ENCODE measurements at regions not wholly inside any gene's neighbourhood (a gene's known extent, or its start where the extent isn't known, plus 50 kb on each side); places are given as distances from the start of the nearest gene placed in this dataset.

DNA sequence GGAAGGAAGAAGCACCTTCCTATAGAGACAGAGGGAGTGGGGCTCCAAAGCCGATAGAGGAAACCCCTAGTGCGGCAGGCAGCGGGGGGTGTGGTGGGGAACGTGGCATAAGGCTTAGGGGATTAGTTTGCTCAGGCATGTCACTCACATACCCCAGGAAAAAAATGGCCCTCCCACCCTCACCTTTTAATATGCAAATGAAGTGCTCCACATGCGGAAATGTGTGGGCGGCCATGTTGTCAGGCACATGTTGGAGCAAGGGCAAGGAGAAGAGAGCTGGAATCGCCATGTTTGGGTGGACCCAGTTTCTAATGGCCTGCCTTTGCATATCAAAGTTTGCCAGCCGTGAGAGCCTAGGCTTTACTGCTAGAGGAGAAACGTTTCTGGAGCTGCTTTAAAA, 758.8 kb downstream of the NR2F1-AS1 start:
- no peak for DNase-seq
- H3K9me3 ChIP-seq: peaks cover 0 to 4% (median 0%) of the 10 kb centered on the region in 8 donors
- TF ChIP-seq POLR2A (IDR thresholded peaks at IDR 0.05): no peak
- no peak for TF ChIP-seq CTCF (IDR thresholded peaks at IDR 0.05 in 8 of 11, conservative IDR thresholded peaks at IDR 0.05 in 3 of 11)
- no peak for TF ChIP-seq POLR2AphosphoS5 (IDR thresholded peaks at IDR 0.05)
- H3K4me3 ChIP-seq: no peak overlapping the region
- no peaks in the 10 kb centered on the region for H3K4me1 ChIP-seq
- H3K36me3 ChIP-seq: no peaks in the 10 kb centered on the region
- 77 to 89% (median 79%) methylated on average over 9 of the region's 9 CpGs for WGBS, 5 donors
- no peak overlapping the region for H3K27ac ChIP-seq
- intact Hi-C loops (cut with DNase I; ENCODE audit: low total_unique reads): no loop called here
- H3K27me3 ChIP-seq (replicated peaks in 1 of 7): no peaks in the 10 kb centered on the region

GRCh38 chr5:92809855-92810465, 771.1 kb downstream of the NR2F1-AS1 start:
- Histone ChIP-seq H3K9me3 (no peaks in the 10 kb centered on the region), H3K36me3 (no peaks in the 10 kb centered on the region), H3K27me3 (replicated peaks in 1 of 7) (no peaks in the 10 kb centered on the region), H3K4me1 (no peaks in the 10 kb centered on the region), H3K27ac (no peak overlapping the region), H3K4me3 (no peak overlapping the region)
- TF ChIP-seq POLR2A (IDR thresholded peaks at IDR 0.05) (no peak), CTCF (IDR thresholded peaks at IDR 0.05 in 8 of 11, conservative IDR thresholded peaks at IDR 0.05 in 3 of 11) (no peak), POLR2AphosphoS5 (IDR thresholded peaks at IDR 0.05) (no peak)
- 76 to 88% (median 84%) methylated on average over 3 of the region's 3 CpGs for WGBS, 5 donors
- no peak for DNase-seq
- intact Hi-C loops (cut with DNase I; ENCODE audit: low total_unique reads): no loop called here

DNA sequence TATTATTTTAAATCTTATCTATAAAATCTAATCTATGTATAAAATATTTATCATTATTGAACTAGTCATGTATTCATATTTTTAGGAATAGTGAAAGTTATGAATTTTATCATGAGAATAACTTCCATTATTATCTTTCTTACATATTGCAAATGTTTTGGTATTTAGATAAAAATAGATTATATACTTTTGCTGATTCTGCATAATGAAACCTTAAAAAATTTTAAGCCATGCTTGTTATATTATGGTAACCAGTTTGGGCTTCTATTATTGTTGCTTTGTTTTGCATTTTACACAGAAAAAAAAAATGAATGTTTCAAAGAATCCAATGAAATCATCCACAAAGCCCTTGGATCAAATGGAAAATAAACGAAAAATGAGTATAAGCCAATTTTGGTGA, 772.5 kb downstream of the NR2F1-AS1 start:
- H3K27ac ChIP-seq: no peak overlapping the region
- intact Hi-C loops (cut with DNase I; ENCODE audit: low total_unique reads): no loop called here
- H3K9me3 ChIP-seq: no peaks in the 10 kb centered on the region
- DNase-seq: no peak
- H3K4me3 ChIP-seq: no peak overlapping the region
- 65 to 79% (median 67%) methylated on average over 1 of the region's 1 CpG for WGBS, 5 donors
- H3K36me3 ChIP-seq: no peaks in the 10 kb centered on the region
- H3K4me1 ChIP-seq: no peaks in the 10 kb centered on the region
- no peak for TF ChIP-seq CTCF (IDR thresholded peaks at IDR 0.05 in 8 of 11, conservative IDR thresholded peaks at IDR 0.05 in 3 of 11)
- no peak for TF ChIP-seq POLR2AphosphoS5 (IDR thresholded peaks at IDR 0.05)
- no peak for TF ChIP-seq POLR2A (IDR thresholded peaks at IDR 0.05)
- no peaks in the 10 kb centered on the region for H3K27me3 ChIP-seq (replicated peaks in 1 of 7)

DNA sequence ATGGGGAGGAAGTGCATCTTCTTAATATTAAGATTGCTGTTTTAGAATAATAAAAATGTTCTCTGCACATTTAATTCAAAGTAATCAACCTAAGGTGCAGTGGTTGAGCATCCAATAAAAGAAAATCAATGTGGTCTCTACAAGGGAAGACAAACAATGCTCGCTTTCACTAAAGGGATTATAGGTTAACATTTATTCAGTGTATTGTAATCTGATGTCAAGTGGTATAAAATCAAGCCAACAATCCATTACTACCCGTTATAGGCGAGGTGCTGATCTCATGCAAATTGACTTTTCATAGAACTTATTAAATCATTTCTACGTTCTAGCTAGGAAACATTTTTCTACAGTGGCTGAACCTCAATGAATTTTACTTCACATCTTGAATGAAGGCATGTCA, 773.9 kb downstream of the NR2F1-AS1 start:
- 83 to 93% (median 88%) methylated on average over 4 of the region's 4 CpGs for WGBS, 5 donors
- no peak overlapping the region for H3K27ac ChIP-seq
- no peaks in the 10 kb centered on the region for H3K36me3 ChIP-seq
- H3K9me3 ChIP-seq: no peaks in the 10 kb centered on the region
- no peaks in the 10 kb centered on the region for H3K4me1 ChIP-seq
- no peaks in the 10 kb centered on the region for H3K27me3 ChIP-seq (replicated peaks in 1 of 7)
- TF ChIP-seq POLR2AphosphoS5 (IDR thresholded peaks at IDR 0.05) (no peak), CTCF (IDR thresholded peaks at IDR 0.05 in 8 of 11, conservative IDR thresholded peaks at IDR 0.05 in 3 of 11) (no peak), POLR2A (IDR thresholded peaks at IDR 0.05) (no peak)
- no peak for DNase-seq
- intact Hi-C loops (cut with DNase I; ENCODE audit: low total_unique reads): no loop called here
- H3K4me3 ChIP-seq: no peak overlapping the region

All from spleen (tissue), 11 donors.